ENCODE measurements at regions not wholly inside any gene's neighbourhood (a gene's known extent, or its start where the extent isn't known, plus 50 kb on each side); places are given as distances from the start of the nearest gene placed in this dataset.
"Not testable (repeated sequence)": the region's sequence is repeated elsewhere in the genome, so short reads cannot be mapped to it uniquely, and the experiment has no call there.

DNA sequence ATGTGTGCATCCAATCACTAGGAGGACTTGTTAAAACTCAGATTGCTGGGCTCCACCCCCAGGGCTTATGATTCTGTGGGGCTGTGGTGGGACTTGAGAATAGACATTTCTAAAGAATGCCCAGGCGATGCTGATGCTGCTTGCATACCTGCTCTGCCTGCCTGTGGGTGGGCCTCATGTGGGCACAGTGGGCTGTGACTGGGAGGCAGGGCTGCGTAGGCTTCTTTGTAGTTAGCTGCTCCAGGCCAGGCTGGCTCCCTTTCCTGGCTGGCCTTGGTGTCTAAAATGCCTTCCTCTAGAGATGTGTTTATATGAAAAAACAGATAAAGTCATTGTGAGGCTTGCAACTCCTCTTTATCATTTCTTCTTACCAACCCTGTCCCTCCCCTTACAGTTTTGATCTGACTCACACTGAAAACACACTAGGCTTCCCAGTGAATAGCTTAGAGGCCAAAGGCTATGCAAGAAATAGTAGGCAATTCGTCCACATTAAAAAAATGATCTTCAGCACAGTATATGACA lies 495.5 kb upstream of the MAP3K7 start:
- no peak for DNase-seq

DNA sequence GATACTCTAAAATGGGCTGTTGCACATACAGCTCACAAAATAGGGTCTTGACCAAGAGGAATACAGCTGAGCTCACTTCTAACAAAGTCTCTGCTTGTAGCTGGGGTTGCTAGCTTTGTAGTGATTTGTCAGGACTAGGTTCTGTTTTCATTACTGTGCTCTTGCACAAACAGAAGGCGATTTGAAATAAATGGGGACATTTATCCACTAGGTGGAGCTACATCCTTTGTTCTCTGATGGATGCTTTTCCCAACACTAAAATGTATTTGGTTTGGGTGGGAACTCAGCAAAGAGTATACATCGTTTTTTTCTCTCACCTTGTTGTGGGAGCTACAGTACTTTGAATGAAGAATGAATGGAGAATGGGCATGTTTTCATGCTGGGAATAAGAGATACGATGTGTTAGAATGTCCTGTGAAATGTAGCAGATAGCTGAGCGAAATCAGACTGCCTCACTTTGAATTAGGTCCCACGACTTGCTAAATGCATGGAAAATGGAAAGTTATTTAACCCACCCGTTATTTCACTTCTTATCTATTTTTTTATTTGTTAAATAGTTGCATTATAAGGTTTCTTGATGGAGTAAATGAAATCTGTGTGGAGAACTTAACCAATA lies 494.7 kb upstream of the MAP3K7 start:
- peak; percentile 67 for DNase-seq

DNA sequence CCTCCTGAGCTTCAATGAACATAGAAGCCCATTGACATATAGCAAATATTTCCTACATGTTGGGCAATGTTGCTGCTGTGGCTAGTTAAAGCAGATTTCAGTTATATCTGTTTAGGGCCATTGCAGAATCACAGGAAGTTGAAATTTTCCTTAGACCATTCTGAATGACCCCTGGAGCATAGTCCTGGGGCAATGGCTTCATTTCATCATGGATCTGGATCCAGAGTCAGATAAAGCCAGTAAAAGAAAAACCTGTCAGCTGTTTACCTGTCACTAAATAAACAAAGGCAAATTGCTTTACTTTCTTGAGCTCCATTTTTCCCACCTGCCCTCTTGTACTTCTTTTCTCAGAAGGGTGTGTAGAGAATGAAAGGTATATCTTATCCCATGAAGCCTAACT lies 494.0 kb upstream of the MAP3K7 start:
- DNase-seq = no peak

DNA sequence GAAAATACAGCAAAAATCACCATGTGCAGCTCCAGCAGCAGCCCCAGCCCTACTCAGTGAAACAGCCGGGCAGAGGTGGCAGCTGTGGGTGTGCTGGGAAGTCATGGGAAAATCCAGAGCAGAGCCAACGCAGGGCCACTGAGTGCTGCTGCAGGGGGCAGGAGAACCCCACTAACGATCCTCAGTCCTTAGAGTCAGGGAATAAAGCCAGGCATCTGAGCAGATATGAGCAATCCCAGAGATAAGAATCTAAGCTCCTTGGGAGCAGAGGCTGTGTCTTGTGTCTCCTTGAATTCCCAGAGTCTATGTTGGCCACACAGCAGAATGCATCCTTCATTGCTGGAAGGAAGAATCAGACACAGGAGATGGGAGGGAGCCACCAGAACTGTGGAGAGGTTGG lies 493.1 kb upstream of the MAP3K7 start:
- no peak for DNase-seq

DNA sequence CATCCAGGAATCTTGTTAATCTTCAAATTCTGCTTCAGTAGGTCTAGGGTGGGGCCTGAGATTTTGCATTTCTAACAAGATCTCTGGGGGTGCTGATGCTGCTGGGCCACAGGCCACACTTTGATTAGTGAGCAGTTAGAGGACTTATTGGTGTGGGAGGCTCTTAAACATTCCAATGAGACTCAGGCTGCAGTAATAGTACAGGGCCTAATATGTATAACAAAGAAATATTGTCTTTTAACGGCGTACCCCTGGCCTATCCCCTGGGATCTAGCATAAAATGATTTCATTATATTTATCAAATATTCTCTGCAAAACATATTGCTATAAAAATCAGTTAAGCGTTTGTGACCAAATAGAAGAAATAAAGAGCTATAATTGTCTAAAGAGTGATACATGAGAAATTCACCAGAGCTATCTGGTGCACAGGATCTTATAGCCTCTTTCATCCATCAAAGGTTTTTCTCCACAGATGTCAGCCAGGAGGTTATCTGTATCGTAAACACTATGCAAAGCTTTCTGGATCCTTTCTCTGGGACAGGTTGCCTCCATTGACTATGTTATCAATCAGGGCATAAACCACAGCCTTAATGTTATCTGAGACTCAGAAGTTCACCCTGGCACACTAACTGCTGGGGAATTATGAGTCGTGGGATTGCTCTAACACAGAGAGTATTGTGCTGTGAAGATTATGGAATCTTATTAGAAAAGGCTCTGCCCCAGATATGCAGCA lies 488.5 kb upstream of the MAP3K7 start:
- no peak for DNase-seq

DNA sequence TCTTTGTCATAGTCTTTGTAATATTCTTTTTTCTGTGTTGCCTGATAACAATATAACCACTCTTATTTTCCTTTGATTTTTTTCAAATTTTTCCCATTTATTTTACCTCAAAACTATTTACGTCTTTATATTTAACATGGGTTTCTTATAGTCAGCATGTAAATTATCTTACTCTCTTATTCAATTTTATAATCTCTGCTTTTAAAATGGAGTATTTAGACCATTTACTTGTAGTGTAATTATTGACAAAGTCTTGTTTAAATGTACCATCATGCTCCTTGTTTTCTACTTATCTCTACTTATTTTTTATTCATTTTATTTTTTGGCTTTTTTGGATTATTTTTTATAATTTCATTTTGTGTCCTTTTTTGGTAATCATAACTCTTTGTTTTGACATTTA lies 476.5 kb upstream of the MAP3K7 start:
- DNase-seq = no peak

DNA sequence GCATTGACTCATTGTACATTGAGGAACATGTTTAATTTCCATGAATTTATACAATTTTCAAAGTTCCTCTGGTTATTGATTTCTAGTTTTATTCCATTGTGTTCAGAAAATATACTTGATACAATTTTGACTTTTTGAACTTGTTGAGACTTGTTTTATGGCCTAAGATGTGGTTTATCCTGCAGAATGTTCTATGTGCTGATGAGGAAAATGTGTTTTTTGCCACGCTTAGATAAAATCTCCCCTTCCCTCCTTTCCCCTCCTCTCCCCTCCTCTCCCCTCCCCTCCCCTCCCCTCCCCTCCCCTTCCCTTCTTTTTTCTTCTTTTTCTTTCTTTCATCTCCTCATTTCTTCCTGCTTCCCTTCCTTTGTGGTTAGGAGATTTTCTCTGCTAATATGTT lies 470.8 kb upstream of the MAP3K7 start:
- no peak for DNase-seq

DNA sequence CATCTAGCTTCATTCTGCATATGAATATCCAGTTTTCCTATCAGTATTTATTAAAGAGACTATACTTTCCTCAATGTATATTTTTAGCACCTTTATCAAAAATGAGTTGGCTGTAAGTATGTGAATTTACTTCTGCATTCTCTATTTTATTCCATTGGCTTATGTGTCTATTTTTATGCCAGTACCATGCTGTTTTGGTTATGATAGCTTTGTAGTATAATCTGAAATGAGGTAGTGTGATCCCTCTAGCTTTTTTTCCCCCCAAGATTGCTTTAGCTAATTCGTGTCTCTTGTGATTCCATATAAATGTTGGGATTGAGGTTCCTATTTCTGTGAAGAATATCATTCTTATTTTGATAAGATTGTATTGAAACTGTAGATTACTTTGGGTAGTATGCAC lies 469.1 kb upstream of the MAP3K7 start:
- DNase-seq = no peak

DNA sequence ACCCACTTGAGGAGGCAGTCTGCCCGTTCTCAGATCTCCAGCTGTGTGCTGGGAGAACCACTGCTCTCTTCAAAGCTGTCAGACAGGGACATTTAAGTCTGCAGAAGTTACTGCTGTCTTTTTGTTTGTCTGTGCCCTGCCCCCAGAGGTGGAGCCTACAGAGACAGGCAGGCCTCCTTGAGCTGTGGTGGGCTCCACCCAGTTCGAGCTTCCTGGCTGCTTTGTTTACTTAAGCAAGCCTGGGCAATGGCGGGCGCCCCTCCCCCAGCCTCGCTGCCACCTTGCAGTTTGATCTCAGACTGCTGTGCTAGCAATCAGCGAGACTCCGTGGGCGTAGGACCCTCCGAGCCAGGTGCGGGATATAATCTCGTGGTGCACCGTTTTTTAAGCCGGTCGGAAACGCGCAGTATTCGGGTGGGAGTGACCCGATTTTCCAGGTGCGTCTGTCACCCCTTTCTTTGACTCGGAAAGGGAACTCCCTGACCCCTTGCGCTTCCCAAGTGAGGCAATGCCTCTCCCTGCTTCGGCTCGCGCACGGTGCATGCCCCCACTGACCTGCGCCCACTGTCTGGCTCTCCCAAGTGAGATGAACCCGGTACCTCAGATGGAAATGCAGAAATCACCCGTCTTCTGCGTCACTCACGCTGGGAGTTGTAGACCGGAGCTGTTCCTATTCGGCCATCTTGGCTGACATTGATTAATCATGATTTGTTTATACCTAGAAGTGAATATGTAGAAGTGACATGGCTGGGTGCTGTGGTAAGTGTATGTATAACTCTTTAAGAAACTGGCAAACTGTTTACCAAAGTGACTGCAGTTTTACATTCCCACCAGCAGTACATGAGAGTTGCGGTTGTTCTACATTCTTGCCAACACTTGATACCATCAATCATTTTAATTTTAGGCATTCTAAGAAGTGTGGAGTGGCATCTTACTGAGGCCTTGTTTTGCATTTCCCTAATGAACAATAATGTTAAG lies 465.9 kb upstream of the MAP3K7 start:
- DNase-seq = not testable (repeated sequence)

DNA sequence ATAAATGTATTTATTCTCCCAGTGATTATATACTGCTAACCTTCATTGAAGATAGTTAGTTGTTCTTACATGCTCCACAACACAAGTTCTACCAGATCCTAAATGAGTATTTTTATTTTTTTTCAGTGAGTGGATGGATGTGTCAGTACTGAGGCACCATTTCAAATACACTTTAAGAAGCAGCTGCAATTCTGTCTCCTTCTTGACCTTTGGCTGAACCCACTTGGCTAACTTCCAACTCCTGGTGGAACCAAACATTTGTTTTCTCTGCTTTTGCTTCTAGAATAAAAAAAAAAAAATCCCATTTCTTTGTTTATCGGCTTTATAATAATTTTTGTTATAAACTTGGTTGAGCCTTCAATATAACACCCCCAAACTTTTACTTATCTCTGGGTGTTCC lies 458.3 kb upstream of the MAP3K7 start:
- DNase-seq = no peak

DNA sequence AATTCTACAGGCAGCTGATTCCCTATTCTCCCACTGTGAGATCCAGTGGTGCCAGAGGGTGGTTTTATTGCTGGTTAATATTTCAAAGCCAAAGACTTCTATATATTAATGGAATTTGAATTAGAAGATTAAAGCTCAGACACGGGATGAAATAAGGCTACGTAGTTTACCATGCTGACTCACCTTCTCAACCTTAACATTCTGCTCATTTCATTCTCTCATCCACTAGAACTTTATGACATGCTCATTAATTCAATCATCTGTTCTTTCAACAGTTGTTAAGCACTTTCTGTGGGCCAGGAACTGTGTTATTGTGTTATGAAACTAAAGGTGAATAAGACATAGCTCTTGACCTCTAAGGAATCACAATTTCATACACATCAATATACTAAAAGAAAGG lies 456.9 kb upstream of the MAP3K7 start:
- no peak for DNase-seq

DNA sequence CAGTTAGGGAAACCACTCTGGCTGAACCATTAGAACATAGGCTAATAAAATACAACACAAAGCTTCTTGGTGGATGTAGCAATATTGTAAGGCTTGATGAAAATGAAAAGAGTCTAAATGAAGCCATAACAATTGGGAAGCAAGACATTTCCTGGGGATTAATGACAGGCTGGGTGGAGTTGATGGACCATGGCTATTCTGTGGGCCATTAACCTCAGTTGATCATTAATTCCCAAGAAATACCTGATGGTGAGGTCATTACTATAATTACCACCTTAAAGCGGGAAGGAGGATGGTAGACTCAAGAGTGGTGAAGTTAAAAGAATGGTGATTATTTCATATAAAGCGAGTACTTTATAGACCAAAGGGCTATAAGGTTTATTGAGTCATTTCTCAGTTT lies 455.8 kb upstream of the MAP3K7 start:
- DNase-seq = no peak

DNA sequence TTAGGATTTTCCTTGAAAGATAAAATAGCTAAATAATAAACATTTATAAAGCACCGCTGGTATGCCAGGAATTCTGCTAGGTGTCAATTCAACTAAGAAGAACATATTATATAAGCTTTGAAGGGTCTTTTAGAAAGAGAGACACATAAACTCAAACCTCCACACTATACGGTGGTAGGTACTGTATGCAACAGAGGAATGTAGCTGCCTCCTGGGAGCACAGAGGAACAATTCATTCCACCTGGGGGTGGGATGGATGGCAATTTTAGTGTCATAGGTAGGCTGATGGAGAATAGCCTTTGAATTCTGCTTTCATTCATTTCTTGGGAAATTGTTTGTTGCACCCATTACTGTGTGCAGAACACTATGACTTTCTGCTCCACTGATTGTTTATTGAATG lies 447.1 kb upstream of the MAP3K7 start:
- no peak for DNase-seq

DNA sequence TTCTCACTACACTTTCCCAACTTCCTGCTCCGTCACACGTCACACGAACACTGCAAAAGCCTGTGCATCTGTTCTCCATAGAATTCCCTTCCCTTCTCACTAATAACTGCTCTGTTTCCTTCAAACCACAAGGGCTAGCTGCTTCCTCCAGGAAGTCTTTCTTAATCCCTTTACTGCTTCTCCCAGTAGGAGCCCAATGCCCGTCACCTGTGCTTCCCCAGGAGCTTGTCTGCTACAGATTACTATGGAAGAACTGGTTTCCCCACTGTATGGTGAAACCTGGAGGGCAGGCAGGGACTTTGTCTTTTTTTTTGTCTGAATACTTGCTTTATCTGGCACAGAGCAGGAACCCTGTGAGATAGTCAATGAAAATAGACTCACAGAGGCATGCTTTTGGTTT lies 444.7 kb upstream of the MAP3K7 start:
- DNase-seq = no peak

DNA sequence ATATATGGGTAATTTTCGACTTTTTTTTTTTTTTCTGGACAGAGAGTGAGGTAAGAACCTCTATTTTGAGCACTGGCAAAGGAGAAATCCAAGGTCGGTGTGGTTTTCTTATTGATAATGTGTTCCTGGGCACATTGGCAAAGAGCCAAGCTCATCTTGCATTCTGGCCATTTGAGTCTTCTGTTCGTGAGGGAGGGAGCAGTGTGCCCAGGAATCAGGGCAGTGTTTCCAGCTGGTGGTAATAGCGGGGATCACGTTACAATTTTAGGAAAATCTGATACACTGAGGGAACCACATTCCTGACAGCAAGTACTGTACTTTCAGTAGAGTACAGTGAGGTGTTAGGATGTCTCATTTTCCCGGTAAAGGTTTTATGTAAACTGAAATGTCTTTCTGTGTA lies 442.3 kb upstream of the MAP3K7 start:
- peak; percentile 60 for DNase-seq

DNA sequence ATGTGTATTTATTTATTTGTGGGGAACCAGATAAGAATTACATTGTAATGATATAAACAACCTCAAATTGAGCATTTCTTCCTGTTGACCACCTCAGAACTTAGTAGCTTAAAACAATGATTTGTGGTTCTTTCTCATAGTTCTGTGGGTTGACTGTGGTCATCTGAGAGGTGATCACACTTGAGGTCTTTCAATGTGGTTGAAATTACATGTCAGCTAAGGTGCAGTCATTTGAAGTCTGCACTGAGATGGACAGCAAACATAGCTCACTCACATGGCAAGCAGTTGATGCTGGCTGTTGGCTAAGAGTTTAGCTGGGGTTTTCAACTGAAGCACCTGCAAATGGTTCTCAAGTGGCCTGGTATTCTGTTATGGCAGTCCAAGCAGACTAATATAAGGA lies 436.7 kb upstream of the MAP3K7 start:
- DNase-seq = no peak

DNA sequence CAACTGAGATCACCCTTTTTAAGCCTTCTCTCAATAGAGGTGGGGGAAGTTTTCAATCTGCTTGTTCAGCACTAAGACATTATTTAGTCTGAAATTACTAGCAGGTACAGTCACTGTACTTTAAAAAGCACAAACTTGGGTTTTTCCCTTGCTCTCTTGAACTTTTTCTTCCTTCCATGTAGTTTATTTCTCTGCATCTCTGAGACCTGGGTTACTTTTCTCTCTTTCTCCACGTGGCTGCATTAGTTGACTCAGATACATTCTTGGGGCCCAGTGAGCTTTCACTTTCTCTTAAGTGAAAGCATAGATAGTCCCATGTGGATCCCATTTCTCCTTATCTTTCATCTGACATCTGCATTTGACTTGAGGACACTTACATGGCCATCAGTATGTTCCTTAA lies 433.9 kb upstream of the MAP3K7 start:
- DNase-seq = no peak

DNA sequence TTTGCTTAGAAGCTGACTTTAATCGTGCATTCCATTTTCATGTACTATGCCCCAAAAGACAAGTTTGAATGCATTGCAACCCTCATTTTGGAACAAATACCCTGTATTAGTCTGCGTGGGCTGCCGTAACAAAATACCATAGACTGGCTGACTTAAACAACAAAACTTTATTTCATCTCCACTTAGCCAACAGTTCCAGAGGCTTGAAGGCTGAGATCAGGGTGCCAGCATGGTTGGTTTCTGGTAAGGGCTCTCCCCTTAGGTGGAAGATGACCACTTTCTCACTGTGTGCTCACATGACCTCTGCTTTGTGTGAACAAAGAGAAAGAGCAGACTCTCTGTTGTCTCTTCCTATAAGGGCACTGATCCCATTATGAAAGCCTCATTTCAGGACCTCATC lies 431.7 kb upstream of the MAP3K7 start:
- DNase-seq = no peak

DNA sequence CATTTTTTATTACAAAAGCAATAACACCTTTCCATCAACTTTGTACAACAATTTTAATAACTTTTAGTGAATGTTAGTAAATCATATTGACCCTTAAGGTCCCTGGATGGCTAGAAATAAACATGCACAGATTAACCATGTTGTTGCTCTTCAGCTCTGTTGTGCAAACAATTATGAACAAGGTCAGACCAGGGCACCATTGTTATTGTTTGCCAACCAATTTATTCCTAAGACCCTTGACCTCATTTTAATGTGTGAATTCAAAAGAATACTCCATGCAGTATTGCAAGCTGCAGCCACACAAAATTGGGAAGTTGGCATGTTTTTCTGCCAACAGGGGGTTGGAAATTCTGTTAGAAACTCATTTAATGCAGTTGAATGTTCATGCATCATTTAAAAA lies 426.6 kb upstream of the MAP3K7 start:
- DNase-seq = no peak

DNA sequence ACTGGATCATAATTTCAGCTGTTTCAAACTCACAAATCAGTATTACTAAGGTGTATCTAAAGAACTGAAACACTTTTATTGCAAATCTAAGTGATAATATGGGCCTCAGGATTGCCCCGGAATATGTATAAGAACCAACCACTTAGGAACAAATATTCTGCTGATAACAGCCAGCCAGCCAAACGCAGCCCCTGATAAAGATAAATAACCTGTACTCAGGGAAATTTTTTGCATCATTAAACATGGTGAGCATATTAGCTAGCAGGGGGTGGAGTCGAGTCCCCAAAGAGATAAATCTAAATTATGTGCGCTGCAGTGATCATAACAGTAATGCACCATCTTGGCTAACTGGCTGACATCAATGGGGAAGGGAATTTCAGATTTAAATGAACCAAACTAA lies 410.2 kb upstream of the MAP3K7 start:
- no peak for DNase-seq

DNA sequence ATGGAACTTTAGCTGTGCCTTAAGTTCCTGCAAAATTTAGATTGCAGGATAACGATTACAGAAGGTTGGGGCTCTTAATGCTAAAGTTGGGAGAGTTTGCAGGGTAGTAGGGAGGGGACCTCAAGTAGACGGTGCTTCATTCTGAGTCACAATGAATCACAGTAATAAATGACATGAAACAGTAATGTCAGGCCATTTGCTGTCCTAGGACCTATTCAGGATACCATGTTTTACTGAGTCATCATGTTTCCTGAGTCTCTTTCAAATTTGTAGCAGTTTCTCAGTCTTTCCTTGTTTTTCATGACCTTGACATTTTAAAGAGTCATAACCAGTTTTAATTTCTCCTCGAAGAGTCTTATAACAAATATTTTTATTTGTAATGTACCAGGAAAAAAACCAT lies 406.9 kb upstream of the MAP3K7 start:
- DNase-seq = no peak

DNA sequence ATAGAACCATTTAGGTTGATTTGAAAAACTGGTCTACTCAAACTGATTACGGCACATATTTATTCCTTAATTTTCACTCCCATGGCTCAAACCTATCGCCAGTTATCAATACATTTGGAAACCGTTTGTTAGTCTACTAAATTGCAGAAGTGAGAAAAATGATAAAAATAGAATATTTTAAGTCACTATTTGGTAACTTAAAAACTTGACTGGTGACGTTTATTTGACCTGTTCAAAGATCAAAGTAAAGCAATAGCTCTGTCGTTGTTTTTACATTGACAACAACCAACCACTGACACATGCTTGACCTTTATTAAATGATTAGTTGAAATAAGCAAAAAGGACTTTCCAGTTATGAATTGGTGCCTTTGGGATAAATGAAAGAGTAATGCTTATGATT lies 402.9 kb upstream of the MAP3K7 start:
- DNase-seq = no peak

DNA sequence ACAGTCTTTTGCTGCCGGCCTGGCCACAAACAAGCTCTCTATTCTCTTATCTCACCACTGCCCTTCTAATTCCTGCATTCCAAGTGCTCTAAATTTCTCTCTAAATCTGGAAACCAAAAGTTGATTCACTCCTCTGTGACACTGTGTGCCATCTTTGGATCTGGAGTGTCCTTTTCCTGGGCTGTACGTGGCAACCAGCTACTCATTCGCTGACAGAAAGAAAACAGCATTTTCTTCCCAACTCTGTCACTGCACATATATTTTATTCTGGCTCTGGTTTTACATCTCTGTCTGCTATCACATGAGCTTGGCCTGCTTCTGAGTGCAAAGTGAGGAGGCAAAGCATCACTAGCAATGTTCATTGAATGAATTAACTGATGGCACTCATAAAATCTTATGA lies 397.2 kb upstream of the MAP3K7 start:
- DNase-seq = no peak

DNA sequence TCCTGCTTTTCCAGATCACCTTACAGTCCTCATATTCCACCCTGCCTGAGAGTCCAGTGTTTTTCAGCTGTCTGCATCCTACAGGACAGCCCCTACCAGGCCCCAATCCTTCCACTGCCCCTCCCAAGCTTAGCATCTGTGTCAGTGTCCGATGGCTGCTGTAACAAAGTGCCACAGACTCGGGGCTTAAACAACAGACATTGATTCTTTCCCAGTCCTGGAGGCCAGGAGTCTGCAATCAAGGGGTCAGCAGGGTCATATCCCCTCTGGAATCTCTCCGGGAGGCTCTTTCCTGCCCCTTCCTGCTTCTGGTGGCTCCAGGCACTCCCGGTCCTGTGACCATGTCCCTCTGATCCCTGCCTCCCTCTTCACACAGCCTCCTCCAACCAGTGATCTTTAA lies 396.6 kb upstream of the MAP3K7 start:
- DNase-seq = no peak
